MCF 10A (cell line): ENCODE measurements at regions not wholly inside any gene's neighbourhood (a gene's known extent, or its start where the extent isn't known, plus 50 kb on each side); places are given as distances from the start of the nearest gene placed in this dataset.

Experiments
- BruUV-seq: library from RNA; stranded (reverse); fragments of 400-500 nt; replicated peaks from 2 replicates; lab custom pipeline; 2021; lab: Mats Ljungman, UMichigan
- CTCF ChIA-PET: fragments of 300-600 bp; sonication (Branson Sonifier 250); formaldehyde crosslinking; extraction: SDS; loops from one replicate; lab custom pipeline; 2021; ENCODE audit warnings: antibody characterized with exemption, inconsistent platforms; lab: Yijun Ruan, JAX
- POLR2A ChIA-PET: fragments of 300-600, 350-650 bp; sonication (Branson Sonifier 250); formaldehyde crosslinking; extraction: SDS; loops from one replicate; lab custom pipeline; 2020; ENCODE audit warnings: antibody characterized with exemption, inconsistent platforms; lab: Yijun Ruan, JAX
- DNase-seq: peaks from one replicate; pipeline ENCODE4 v3.0.0-alpha.2; 2018; ENCODE audit not compliant: unreplicated experiment
- H3K27ac Mint-ChIP-seq: one replicate; pipeline ENCODE4 v1.8.0; 2022; ENCODE audit warnings: mild to moderate bottlenecking, low read depth, mixed read lengths; ENCODE audit not compliant: unreplicated experiment
- H3K27me3 Mint-ChIP-seq: one replicate; pipeline ENCODE4 v1.8.0; 2022; ENCODE audit warnings: mixed read lengths; ENCODE audit not compliant: insufficient read depth, unreplicated experiment
- H3K36me3 Mint-ChIP-seq: one replicate; pipeline ENCODE4 v1.8.0; 2022; ENCODE audit warnings: mild to moderate bottlenecking, moderate library complexity, mixed read lengths; ENCODE audit not compliant: insufficient read depth, unreplicated experiment
- H3K4me1 Mint-ChIP-seq: one replicate; pipeline ENCODE4 v1.8.0; 2022; ENCODE audit warnings: mixed read lengths; ENCODE audit not compliant: insufficient read depth, unreplicated experiment
- H3K4me3 Mint-ChIP-seq: one replicate; pipeline ENCODE4 v1.8.0; 2022; ENCODE audit warnings: mild to moderate bottlenecking, moderate library complexity, mixed read lengths; ENCODE audit not compliant: unreplicated experiment
- H3K9me3 Mint-ChIP-seq: one replicate; pipeline ENCODE4 v1.8.0; 2022; ENCODE audit warnings: mixed read lengths; ENCODE audit not compliant: unreplicated experiment
- intact Hi-C: fragments of 100-400 bp; cut with micrococcal nuclease; formaldehyde crosslinking; loops from 2 replicates; pipeline ENCODE4 v1.14.1; 2022
- TF ChIP-seq, protein P1 (sequence below): fragments of 200-600 bp; IDR thresholded peaks from one replicate; pipeline ENCODE4 v1.8.0; 2022; ENCODE audit warnings: antibody characterized with exemption, mild to moderate bottlenecking; ENCODE audit not compliant: unreplicated experiment

DNA sequence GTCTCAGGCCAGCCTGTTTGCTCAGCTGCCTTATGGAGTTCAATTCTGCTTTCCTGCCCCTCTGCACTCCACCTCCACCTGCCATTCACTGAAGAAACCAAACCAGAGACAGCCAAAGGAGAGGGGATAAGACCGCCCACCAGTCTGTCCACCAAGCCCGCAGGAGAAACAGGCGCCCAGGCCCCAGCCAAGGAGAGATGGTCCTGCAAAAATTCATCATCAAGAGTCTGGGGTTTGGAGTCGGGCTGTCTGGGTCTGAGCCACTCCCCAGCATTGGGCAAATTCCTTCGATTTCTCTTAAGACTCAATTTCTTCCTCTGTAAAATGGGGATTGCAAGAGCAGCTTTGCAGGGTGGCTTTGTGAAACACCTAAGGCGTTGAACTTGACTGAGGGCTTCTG is 121.4 kb upstream of the RUNX3 start:
- H3K36me3 Mint-ChIP-seq = no peaks in the 10 kb centered on the region
- no peak for DNase-seq
- H3K27ac Mint-ChIP-seq = no peak overlapping the region
- H3K27me3 Mint-ChIP-seq = peaks cover 73% of the 10 kb centered on the region
- POLR2A ChIA-PET = no interaction called here
- CTCF ChIA-PET = no interaction called here
- no peak overlapping the region for H3K4me3 Mint-ChIP-seq
- no TSS peak for BruUV-seq
- intact Hi-C loops = no loop called here
- TF ChIP-seq, protein P1, sequence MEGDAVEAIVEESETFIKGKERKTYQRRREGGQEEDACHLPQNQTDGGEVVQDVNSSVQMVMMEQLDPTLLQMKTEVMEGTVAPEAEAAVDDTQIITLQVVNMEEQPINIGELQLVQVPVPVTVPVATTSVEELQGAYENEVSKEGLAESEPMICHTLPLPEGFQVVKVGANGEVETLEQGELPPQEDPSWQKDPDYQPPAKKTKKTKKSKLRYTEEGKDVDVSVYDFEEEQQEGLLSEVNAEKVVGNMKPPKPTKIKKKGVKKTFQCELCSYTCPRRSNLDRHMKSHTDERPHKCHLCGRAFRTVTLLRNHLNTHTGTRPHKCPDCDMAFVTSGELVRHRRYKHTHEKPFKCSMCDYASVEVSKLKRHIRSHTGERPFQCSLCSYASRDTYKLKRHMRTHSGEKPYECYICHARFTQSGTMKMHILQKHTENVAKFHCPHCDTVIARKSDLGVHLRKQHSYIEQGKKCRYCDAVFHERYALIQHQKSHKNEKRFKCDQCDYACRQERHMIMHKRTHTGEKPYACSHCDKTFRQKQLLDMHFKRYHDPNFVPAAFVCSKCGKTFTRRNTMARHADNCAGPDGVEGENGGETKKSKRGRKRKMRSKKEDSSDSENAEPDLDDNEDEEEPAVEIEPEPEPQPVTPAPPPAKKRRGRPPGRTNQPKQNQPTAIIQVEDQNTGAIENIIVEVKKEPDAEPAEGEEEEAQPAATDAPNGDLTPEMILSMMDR = no peak
- no peaks in the 10 kb centered on the region for H3K9me3 Mint-ChIP-seq
- H3K4me1 Mint-ChIP-seq = no peaks in the 10 kb centered on the region

- intact Hi-C loops = no loop called here
- ChIA-PET POLR2A (interaction anchor here (1.1 kb wide), 1 partner anchor 46 kb away, joined by 3 read pairs; no protein-coding TSS in a partner anchor), CTCF (interaction anchor here (0.6 kb wide), 2 partner anchors 44 to 447 kb away, joined by 3 to 4 read pairs; no protein-coding TSS in a partner anchor)
- TF ChIP-seq, protein P1 = no peak
- no peaks in the 10 kb centered on the region for H3K4me1 Mint-ChIP-seq
- H3K27me3 Mint-ChIP-seq = peaks cover 63% of the 10 kb centered on the region
- DNase-seq = no peak
- no peaks in the 10 kb centered on the region for H3K9me3 Mint-ChIP-seq
- H3K27ac Mint-ChIP-seq = no peak overlapping the region
- H3K36me3 Mint-ChIP-seq = no peaks in the 10 kb centered on the region
- no TSS peak for BruUV-seq
- no peak overlapping the region for H3K4me3 Mint-ChIP-seq
Measured at GRCh38 chr1:25050165-25050564, 120.1 kb upstream of the RUNX3 start.

DNA sequence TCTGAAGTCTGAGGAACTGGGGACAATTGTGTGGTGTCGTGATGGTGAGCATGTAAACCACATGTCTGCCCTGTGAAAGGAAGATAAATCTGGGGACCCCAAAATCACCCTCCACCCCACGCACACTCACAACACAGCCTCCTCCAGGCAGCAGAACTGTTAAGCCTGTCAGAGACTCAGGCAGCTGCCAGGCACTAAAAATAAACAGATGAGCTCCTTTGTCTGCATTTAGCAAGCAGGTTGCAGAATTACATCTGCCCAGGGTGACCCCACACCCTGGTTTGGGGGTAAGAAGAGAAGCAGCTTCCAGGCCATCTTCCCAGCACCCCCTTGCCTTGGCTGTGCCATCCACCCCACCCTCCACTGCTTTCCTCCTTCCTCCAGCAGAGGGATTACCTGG is 119.1 kb upstream of the RUNX3 start:
- POLR2A ChIA-PET = no interaction called here
- CTCF ChIA-PET = interaction anchor here (0.6 to 1.5 kb wide), 2 partner anchors 16 to 52 kb away, joined by 3 to 4 read pairs; no protein-coding TSS in a partner anchor
- H3K27ac Mint-ChIP-seq = no peak overlapping the region

DNA sequence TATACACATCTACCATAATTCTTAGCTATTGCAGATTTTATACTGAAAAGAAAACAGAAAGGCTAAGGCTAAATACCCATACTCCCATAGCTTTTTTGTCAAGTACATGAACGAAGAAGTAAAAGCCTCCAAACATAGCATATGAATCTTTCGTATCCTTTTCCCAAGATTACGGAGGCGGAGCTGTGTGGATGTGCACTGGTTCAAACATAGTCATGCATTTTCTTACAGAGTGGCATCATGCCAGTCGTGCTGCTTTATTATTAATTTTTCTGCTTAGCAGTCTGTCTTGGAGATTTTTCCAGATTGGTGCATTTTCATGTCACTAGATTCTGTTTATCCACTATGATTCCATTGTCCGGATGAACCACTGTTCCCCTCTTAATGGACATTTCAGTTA is 118.7 kb upstream of the RUNX3 start:
- TF ChIP-seq, protein P1 = no peak
- CTCF ChIA-PET = interaction anchor here (0.9 to 4.0 kb wide), 3 partner anchors 11 to 53 kb away, joined by 3 to 18 read pairs (median 7); no protein-coding TSS in a partner anchor
- intact Hi-C loops = no loop called here

More for the DNA sequence above, 119.1 kb upstream of the RUNX3 start:
- no peak for DNase-seq
- no TSS peak for BruUV-seq
- H3K4me3 Mint-ChIP-seq = no peak overlapping the region
- TF ChIP-seq, protein P1 = no peak
- no peaks in the 10 kb centered on the region for H3K4me1 Mint-ChIP-seq
- intact Hi-C loops = no loop called here
- H3K27me3 Mint-ChIP-seq = peaks cover 63% of the 10 kb centered on the region
- no peaks in the 10 kb centered on the region for H3K9me3 Mint-ChIP-seq
- H3K36me3 Mint-ChIP-seq = no peaks in the 10 kb centered on the region

More for the DNA sequence above, 118.7 kb upstream of the RUNX3 start:
- no peaks in the 10 kb centered on the region for H3K4me1 Mint-ChIP-seq
- H3K9me3 Mint-ChIP-seq = no peaks in the 10 kb centered on the region
- POLR2A ChIA-PET = interaction anchor here (0.7 kb wide), 1 partner anchor 43 kb away, joined by 3 read pairs; no protein-coding TSS in a partner anchor
- DNase-seq = no peak
- H3K4me3 Mint-ChIP-seq = no peak overlapping the region
- no peak overlapping the region for H3K27ac Mint-ChIP-seq
- BruUV-seq = no TSS peak
- peaks cover 60% of the 10 kb centered on the region for H3K27me3 Mint-ChIP-seq
- H3K36me3 Mint-ChIP-seq = no peaks in the 10 kb centered on the region
